Effector CD4-positive, alpha-beta T cell (primary cell): ENCODE measurements at regions not wholly inside any gene's neighbourhood (a gene's known extent, or its start where the extent isn't known, plus 50 kb on each side); places are given as distances from the start of the nearest gene placed in this dataset.
"Not testable (repeated sequence)": the region's sequence is repeated elsewhere in the genome, so short reads cannot be mapped to it uniquely, and the experiment has no call there.

Experiments used
- DNase-seq: peaks from one replicate; pipeline ENCODE4 v3.0.0-alpha.2; 2020

- no peak for DNase-seq
These were observed 499.3 kb upstream of the TMEM132C start for GRCh38 chr12:127767656-127768055.

- no peak for DNase-seq
These were observed 496.9 kb upstream of the TMEM132C start for GRCh38 chr12:127770118-127770517.

- DNase-seq, result no peak
These were observed 495.4 kb upstream of the TMEM132C start for GRCh38 chr12:127771546-127771945.

GRCh38 chr12:127773520-127773919, 493.4 kb upstream of the TMEM132C start:
- no peak for DNase-seq

GRCh38 chr12:127774828-127775227, 492.1 kb upstream of the TMEM132C start:
- no peak for DNase-seq

- no peak for DNase-seq
These were observed 487.5 kb upstream of the TMEM132C start for GRCh38 chr12:127779301-127780045.

- DNase-seq, result no peak
These were observed 486.1 kb upstream of the TMEM132C start for GRCh38 chr12:127780881-127781280.

- DNase-seq, result no peak
These were observed 485.6 kb upstream of the TMEM132C start for GRCh38 chr12:127781336-127781735.

GRCh38 chr12:127785540-127785939, 481.4 kb upstream of the TMEM132C start:
- no peak for DNase-seq

- DNase-seq, result no peak
These were observed 480.9 kb upstream of the TMEM132C start for GRCh38 chr12:127785986-127786590.

- no peak for DNase-seq
These were observed 479.4 kb upstream of the TMEM132C start for GRCh38 chr12:127787544-127787943.

- DNase-seq, result no peak
These were observed 476.6 kb upstream of the TMEM132C start for GRCh38 chr12:127790376-127790775.

- no peak for DNase-seq
These were observed 475.8 kb upstream of the TMEM132C start for GRCh38 chr12:127791217-127791616.

- no peak for DNase-seq
These were observed 469.1 kb upstream of the TMEM132C start for GRCh38 chr12:127797918-127798317.

- DNase-seq, result no peak
These were observed 464.7 kb upstream of the TMEM132C start for GRCh38 chr12:127802271-127802670.

- DNase-seq, result no peak
These were observed 463.4 kb upstream of the TMEM132C start for GRCh38 chr12:127803545-127803944.

- no peak for DNase-seq
These were observed 457.7 kb upstream of the TMEM132C start for GRCh38 chr12:127809275-127809674.

GRCh38 chr12:127810041-127810440, 456.9 kb upstream of the TMEM132C start:
- DNase-seq, result no peak

- not testable (repeated sequence) for DNase-seq
These were observed 456.5 kb upstream of the TMEM132C start for GRCh38 chr12:127810459-127810858.

- DNase-seq, result no peak
These were observed 455.0 kb upstream of the TMEM132C start for GRCh38 chr12:127811988-127812387.

- DNase-seq, result no peak
These were observed 453.8 kb upstream of the TMEM132C start for GRCh38 chr12:127813147-127813546.

- no peak for DNase-seq
These were observed 447.9 kb upstream of the TMEM132C start for GRCh38 chr12:127819056-127819455.

- no peak for DNase-seq
These were observed 446.7 kb upstream of the TMEM132C start for GRCh38 chr12:127820271-127820670.

- DNase-seq, result no peak
These were observed 446.1 kb upstream of the TMEM132C start for GRCh38 chr12:127820846-127821245.
